ENCODE measurements at regions not wholly inside any gene's neighbourhood (a gene's known extent, or its start where the extent isn't known, plus 50 kb on each side); places are given as distances from the start of the nearest gene placed in this dataset.

GRCh38 chr4:153060196-153060595 lies 124.1 kb downstream of the FHDC1 start:
- TF ChIP-seq, protein P1, sequence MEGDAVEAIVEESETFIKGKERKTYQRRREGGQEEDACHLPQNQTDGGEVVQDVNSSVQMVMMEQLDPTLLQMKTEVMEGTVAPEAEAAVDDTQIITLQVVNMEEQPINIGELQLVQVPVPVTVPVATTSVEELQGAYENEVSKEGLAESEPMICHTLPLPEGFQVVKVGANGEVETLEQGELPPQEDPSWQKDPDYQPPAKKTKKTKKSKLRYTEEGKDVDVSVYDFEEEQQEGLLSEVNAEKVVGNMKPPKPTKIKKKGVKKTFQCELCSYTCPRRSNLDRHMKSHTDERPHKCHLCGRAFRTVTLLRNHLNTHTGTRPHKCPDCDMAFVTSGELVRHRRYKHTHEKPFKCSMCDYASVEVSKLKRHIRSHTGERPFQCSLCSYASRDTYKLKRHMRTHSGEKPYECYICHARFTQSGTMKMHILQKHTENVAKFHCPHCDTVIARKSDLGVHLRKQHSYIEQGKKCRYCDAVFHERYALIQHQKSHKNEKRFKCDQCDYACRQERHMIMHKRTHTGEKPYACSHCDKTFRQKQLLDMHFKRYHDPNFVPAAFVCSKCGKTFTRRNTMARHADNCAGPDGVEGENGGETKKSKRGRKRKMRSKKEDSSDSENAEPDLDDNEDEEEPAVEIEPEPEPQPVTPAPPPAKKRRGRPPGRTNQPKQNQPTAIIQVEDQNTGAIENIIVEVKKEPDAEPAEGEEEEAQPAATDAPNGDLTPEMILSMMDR (IDR thresholded peaks at IDR 0.05; ENCODE audit: borderline replicate concordance, extremely low read depth, low read length, poor library complexity, severe bottlenecking), result no peak
- no peak for TF ChIP-seq EZH2 (IDR thresholded peaks at IDR 0.05; ENCODE audit: borderline replicate concordance, low read depth, low read length, severe bottlenecking)
